NCI-H1417 treated with DMSO at 0.1 percent for 48 hours (cell line): ENCODE measurements at regions not wholly inside any gene's neighbourhood (a gene's known extent, or its start where the extent isn't known, plus 50 kb on each side); places are given as distances from the start of the nearest gene placed in this dataset.
"Not testable (repeated sequence)": the region's sequence is repeated elsewhere in the genome, so short reads cannot be mapped to it uniquely, and the experiment has no call there.

Experiments
- DNase-seq: peaks from one replicate; lab custom pipeline; 2025; lab: John Stamatoyannopoulos, UW

DNA sequence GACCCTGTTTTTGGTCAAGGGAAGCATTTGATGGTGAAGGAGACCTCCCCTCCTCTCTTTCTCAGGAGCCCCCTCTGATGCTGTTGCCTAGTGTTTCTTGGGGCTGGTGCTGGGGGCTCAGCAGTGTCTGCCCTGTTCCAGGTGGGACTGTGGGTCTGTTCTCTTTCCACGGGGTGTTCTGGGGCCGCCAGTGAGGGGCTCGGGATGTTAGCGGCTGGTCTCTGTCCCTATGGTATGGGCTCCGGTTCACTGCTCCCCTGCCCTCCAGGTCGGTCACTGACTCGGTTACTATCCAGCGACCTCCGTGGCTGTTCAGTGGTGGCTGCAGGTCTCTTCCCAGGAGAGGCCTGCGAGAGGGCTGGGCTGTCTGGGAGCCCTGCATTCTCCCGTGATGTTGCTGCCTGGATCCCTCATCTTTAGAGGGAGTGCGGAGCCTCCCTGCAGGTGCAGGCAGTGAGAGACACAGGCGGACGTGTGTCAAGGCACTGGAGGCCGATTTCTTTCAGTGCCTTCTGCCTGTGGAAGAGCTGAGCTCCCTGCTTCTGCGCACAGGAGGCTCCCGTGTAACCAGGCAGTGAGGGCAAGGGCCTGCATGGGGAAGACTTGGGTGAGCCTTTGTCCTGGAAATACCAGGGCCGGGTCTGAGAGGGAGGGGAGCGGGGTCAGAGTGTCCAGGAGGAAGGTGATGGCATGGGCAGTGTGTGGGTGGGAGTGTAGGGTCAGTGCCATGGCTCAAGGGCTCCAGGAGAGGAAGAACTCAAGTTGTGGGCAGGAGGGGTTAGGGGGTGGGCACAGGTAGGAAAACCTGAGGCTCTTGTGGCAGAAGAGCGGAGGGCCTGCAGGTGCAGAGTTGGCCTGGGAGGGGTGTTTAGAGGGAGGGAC is 362.6 kb downstream of the TMEM121 start:
- DNase-seq, result no peak

DNA sequence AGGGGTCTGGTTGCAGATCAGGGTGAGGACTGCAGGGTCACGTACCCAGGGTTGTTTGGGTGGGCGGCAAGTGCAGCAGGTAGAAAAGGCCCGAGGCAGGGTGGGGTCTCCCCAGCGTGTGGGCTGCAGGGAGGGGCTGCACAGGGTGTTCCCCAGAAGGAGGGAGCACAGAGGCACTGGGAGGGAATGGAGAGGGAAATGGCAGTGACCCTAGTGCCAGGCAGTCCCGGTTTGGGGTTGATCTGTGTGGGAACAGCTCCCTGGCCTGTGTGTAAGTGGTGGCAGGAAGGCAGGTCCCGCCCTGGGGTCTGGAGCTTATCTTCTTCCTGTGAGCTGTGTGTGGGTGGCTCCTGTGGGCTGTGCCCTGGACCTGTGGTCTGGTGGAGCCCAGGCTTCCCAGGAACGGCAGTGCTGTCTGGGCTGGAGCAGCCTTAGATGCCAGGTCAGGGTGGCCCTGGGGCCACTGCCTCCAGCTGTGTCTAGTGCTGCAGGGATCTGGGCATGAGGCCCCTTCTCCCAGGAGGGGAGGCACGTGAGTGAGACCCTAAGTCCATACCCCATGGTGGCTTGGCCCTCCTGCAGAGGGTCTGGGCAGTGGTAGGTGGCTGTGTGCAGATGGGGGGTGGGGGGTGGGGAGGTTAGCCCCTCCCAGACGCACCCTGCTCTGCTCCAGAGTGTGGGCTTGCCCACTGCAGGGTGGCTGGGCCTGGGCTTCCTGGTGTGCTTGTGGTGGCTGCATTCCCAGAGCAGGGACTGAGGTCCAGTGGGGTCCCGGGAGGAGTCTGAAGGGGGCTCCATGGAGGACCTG is 363.5 kb downstream of the TMEM121 start:
- DNase-seq, result no peak

DNA sequence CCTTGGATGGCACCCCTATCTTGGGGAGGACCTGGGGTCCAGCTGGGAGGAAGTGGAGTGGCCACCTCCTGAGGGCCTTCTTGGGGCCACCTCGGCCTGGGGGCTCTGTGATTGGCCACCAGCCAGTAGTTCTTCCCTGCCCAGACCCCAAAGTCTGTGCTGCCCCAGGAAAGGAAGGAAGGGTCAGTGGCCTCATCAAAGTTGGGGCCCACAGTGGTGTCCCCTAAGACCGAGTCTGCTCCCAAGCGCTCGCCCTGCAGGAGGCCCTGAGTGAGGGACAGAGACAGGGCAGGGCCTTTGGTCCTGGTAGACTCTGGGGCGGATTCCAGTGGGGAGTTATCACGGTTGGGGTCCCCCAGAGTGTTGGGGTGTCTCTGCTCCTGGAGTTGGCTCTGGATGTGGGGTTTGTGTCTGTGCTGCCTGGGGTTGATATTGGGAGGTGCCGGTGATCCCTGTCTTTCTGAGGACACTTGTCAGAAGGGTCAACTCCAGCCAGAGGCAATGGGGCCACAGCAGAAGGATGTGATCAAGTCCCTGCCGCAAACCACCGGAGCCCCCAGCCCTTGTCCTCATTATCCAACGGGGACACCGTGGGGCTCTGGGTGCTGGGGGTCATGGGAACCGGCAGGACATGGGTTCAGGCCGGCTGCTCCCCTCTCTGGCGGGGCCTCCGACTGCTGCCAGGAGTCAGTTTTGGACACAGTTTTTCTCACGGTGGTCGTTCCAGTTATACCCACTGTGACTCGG is 364.3 kb downstream of the TMEM121 start:
- DNase-seq, result no peak

DNA sequence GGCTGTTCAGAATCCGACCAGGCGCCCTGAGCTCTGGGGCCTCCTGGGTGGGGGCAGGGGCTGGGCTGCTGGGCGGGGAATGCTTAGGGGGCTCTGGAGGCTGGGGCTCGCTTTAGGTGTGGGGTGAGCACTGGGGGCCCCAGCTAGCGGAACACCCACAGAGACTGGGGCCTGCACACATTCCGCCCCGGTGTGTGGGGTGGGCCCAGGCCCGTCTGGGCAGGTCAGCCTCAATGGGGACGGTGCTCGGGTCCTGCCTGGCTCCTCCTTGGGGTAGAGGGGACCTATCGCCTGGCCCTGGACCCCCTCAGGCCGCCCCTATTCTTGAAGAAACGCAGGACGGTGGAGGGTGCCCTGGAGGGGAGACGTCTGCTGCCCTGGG is 364.8 kb downstream of the TMEM121 start:
- DNase-seq, result no peak

DNA sequence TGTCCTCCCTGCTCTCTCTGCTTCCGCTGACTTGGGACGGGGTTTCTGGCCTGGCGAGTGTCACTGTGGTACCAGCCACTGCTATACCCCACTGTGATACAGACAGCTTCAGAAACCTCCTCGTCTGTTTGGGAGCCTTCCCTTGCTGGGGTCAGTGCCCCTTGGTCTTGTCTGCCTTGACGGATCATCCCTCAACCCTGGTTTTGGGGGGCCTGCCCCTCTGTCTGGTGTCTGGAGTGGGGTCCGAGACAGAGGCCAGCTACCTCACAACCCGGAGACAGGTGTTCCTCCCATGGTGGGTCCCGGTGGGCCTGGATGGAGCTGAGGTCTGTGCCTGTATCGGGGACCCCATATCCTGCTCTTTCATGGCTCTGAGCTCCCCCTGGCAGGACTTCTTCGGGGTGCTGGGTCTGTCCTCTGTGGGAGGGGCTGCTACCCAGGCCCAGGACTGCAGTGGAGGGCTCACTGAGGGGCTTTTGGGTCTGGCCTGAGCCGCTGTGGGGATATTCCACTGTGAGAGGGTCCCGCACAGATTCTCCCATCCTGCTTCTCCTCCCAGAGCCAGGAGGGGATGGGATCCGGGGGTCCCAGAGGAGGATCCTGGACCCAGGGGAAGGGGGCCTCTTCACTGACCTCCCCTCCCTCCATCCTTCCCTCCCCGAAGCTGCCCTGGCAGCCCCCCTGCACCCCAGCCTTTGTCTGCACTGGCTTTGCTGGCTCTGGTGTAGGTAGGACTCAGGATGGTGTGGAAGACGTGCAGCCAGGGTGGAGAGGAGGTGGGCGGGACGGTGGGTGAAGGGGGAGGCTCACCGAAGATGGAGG is 365.5 kb downstream of the TMEM121 start:
- DNase-seq, result no peak

DNA sequence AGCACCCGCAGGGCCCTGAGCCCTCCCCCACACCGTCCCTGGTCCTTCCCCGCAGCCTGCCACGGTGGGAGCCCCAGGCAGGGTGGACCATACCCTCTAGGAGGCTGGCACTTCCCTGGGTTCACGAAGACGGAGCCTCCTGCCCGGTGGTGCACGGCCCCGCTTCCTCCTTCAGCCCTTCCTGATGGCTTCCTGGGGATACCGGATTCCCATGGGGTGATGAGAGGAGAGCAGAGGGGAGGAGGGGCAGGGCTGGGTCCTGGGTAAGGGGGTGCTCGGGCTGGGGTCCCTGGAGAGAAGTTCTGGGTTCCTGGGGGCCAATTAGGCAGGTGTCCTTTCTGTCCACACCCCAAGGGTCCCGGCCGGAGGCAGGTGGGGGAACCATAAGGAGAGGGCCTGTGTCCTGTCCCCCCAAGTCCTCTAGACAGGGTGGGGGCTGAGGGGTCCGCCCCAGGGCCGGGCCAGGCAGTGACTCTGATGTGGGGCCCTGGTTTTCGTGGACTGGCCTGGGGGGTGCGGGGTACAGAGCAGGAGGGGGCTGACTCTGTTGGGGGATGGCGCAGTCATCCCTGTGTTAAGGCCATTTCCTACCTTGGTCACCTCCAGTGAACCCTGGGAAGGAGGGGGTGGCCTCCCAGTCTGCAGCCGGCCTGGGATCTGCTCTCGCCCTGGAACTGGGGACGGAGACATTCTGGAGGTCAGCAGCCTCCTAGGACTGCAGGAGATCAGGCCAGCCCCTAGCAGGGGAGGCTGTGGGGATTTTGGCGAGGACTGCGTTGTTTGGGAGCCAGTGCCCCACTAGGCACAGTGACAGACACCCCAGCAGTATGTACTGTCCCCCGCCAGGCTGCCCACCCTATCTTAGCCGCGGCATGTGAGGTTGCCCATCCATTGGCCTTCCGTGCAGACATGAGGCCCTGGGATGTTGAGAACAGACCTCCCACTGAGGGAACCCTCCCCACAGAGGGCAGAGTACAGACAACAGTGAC is 366.4 kb downstream of the TMEM121 start:
- not testable (repeated sequence) for DNase-seq

DNA sequence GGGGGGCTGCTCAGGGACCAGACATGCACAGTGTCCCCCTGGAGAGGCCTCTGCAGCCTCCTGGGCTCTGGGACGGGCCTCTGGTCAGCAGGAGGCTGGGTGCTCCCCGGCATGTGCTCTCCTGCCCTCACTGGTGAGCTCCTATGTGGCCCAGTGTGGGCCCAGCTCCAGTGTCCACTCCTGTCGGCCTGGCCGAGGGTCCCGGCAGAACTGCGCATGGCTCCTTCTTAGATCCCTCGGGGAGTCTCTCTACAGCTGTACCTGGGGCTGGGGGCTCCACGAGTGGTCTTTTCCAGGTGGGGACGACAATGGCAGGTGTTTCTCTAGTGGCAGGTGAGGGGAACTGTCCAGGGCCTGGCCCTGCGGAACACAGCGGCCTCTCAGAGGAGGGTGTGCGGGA is 367.3 kb downstream of the TMEM121 start:
- not testable (repeated sequence) for DNase-seq

DNA sequence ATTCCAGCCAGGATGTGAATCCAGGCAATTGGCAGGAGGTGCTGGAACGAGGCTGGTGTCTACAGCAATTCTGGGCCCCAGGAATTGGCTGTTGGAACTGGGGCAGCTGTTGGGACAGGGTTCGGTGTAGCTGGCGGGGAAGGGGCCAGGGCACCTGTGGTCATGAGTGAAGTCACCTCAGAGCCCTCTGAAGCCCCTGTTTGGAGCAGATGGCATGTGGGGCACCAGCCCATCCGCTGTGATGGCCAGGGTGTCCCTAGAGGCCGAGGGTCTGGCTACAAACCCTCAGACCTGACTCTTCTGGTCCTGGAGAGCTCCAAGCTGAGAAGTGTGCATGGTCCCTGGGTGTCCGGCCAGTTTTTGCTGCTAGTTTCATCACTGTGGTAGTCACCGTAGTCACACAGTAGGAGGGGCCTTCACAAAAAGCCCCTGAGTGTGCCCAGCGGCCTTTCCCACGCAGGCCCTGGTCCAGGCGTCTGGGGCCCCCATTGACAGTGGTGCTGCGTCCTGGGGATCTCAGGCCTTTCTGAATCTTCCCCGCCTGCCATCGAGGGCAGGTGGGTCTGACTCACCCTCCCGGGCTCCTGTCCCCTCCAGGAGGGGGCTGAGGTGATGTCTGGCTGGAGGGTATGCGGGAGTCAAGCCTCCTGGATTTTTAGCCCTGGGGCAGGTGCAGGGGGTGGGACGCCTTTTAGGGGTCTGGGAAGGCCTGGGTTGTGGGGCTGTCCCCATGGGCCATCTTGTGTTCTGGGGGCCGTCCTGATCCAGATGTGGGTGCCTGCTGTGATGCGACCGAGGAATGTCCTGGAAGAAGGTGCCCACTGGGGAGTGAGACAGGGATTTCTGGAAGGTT is 368.0 kb downstream of the TMEM121 start:
- no peak for DNase-seq

DNA sequence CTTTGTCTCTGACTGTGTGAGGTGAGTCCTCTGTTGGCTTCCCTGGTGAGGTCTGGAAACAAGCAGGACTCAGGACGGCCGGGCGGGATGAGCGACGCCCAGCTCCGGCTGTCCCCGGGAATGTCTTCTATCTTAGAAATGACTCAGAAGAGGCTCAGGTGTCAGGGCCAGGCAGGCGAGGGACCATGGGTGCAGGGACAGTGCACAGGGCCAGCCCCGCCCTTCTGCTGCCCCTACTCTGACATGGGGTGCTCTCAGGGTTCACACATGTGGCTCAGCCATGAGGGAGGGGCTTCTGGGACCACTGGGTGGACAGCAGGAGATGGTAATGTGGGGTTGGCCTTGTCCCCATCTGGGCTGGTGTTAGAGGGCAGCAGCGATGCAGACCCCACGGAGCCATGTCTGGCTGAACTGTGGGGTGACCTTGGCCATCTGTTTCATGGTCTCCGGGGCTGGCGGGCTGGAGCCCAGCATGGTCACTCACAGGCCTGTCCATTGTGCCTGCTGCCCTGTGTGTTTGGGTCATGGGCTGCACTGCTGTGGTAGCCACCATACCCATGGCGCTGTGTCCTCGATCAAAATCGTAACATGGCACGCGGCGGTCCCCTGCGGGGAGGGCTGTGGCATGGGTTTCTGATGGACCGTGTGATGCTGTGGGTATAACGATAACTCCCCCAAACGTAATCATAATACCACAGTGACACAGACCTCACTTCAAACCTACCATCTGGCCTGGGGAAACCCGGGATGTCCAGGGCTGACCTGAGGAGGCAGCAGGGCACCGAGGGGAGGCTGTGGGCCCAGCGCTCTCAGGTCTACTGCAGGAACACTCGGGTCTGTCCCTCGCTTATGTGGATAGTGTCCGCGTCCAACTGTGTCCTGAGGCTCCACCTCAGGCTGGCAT is 368.8 kb downstream of the TMEM121 start:
- DNase-seq, result no peak

DNA sequence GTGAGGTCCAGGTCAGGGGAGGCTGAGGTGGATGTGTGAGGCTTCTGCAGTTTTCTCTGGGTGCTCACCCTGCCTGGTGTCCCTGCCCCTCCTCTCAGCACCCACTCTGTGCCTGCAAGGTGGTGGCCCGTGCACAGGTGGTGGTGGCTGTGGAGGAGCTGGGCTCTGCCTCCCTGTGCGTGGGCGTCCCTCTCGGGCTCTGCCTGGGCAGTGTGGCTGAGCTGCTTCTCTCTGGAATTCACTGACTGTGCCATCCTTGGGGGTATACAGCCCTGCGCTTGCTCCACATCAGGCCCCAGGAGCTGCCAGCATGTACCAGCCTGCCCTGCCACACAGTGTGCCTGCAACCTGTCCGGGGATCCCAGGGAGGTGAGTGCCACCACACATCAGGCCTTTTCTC is 369.8 kb downstream of the TMEM121 start:
- DNase-seq, result not testable (repeated sequence)

DNA sequence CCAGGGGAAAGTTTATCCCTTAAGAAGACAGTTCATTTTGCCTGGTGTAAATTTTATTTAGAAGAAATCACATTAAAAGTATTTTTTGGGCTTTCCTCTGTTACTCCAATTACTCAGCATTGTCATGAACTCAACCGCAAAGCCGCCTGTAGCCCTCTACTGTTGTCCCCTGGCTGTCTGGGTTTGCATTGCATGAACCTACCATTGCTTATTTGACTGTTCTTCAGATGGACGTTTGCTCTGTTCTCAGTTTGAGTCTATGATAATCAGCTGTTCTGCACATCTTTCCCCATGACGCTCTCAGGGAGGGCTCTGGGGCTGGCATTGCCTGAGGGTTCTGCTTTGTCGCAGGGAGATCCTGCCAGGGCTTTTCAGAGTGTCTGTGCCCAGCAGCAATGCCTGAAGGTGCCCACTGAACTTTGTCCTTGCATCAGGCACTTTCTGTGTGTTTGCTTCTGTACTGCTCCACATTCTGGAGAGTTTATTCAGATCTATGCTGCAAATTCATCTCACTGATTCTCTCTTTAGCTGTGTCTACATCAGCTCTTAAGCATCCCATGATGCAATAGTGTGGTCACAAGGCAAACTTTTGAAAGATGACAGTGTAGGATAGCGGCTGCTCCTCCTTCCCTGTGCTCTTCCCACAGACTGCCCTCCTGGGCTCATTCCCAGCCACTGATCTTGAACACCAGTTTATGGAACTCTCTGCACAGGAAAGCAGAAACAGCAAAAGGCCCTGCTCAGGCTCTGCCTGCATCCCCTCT is 370.8 kb downstream of the TMEM121 start:
- DNase-seq, result not testable (repeated sequence)

DNA sequence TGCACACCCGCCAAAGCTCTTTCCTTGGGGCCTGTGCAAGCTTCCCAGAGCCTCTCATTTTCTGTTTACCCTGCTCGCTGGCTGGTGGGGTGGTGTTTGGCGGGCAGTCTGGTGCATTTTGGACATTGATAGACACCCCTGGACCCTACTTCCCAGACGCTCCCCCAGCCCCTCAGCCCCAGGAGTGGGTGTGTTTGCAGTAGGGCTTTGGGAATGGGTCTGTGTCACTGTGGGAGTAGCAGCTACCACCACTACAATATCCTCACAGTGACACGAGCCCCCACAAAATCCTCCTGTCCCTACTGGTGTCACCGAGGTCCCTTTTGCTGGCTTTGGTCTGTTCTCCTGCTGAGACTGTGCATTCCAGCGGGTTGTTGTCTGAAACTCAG is 371.3 kb downstream of the TMEM121 start:
- no peak for DNase-seq

DNA sequence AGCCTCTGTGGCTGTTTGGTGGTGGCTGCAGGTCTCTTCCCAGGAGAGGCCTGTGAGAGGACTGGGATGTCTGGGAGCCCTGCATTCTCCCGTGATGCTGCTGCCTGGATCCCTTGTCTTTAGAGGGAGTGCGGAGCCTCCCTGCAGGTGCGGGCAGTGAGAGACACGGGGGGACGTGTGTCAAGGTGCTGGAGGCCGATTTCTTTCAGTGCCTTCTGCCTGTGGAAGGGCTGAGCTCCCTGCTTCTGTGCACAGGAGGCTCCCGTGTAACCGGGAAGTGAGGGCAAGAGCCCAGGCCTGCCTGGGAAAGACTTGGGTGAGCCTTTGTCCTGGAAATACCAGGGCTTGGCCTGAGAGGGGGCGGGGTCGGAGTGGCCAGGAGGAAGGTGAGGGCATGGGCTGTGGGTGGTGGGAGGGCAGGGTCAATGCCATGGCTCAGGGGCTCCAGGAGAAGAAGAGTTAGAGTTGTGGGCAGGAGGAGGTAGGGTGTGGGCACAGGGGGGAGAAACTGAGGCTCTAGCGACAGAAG is 372.2 kb downstream of the TMEM121 start:
- DNase-seq, result no peak

DNA sequence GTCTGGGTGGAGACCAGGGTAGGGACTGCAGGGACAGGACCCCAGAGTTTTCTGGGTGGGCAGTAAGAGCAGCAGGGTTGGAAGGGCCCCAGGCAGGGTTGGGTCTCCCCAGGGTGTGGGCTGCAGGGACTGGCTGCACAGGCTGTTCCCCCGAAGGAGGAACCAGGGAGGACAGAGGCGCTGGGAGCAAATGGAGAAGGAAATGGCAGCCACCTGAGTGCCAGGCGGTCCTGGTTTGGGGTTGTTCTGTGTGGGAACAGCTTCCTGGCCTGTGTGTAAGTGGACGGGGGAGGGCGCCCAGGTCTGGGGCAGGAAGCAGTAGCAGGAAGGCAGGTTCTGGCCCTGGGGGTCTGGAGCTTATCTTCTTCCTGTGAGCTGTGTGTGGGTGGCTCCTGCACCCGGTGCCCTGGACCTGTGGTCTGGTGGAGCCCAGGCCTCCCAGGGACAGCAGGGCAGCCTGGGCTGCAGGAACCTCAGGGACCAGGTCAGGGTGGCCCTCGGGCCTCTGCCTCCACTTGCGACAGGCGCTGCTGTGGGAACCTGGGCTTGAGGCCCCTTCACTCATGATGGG is 372.8 kb downstream of the TMEM121 start:
- no peak for DNase-seq

DNA sequence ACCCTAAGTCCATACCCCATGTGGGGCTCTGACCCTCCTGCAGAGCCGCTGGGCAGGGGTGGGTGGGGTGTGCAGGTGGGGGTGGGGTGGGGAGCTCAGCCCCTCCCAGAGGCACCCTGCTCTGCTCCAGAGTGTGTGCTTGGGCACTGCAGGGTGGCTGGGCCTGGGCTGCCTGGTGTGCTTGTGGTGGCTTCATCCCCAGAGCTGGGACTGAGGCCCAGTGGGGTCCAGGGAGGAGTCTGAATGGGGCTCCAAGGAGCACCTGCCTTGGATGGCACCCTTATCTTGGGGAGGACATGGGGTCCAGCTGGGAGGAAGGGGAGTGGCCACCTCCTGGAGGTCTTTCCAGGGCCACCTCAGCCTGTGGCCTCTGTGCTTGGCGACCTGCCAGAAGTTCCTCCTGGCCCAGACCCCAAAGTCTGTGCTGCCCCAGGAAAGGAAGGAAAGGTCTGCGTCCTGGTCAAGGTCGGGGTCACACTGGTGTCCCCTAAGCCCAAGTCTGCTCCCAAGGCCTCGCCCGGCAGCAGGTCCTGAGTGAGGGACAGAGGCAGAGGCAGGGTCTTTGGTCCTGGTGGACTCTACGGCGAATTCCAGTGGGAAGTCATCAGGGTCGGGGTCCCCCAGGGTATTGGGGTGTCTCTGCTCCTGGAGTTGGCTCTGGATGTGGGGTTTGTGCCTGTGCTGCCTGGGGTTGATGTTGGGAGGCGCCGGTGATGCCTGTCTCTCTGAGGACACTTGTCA is 373.4 kb downstream of the TMEM121 start:
- DNase-seq, result no peak
